ENCODE measurements at regions not wholly inside any gene's neighbourhood (a gene's known extent, or its start where the extent isn't known, plus 50 kb on each side); places are given as distances from the start of the nearest gene placed in this dataset.

DNA sequence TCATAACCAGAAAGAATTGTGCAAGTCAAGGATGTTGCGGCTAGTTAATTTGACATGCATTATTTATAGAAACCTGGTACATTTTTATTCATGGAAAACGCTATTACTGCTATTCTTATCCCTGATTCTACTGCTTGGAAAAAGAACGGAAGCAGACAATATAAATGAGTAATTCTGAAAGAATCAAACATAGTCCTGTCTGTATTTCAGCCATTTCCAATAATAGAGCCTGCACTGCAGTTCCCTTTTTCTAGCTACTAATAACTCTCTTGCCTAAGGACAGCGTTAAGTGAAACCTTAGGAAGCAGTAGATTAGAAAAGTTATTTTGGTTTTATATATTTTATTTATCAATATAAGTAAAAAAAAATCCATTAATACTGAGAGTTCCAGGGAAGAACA is 414.9 kb downstream of the CYLC2 start:
- TF ChIP-seq, protein P1, sequence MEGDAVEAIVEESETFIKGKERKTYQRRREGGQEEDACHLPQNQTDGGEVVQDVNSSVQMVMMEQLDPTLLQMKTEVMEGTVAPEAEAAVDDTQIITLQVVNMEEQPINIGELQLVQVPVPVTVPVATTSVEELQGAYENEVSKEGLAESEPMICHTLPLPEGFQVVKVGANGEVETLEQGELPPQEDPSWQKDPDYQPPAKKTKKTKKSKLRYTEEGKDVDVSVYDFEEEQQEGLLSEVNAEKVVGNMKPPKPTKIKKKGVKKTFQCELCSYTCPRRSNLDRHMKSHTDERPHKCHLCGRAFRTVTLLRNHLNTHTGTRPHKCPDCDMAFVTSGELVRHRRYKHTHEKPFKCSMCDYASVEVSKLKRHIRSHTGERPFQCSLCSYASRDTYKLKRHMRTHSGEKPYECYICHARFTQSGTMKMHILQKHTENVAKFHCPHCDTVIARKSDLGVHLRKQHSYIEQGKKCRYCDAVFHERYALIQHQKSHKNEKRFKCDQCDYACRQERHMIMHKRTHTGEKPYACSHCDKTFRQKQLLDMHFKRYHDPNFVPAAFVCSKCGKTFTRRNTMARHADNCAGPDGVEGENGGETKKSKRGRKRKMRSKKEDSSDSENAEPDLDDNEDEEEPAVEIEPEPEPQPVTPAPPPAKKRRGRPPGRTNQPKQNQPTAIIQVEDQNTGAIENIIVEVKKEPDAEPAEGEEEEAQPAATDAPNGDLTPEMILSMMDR (optimal IDR thresholded peaks at IDR 0.05 in 1 of 3, IDR thresholded peaks at IDR 0.05 in 1 of 3, conservative IDR thresholded peaks at IDR 0.05 in 1 of 3; ENCODE audit: extremely low read depth in 1 of 3, insufficient read depth in 2 of 3, low read length in 3 of 3) = no peak
- TF ChIP-seq EZH2 (IDR thresholded peaks at IDR 0.05; ENCODE audit: low read length) = no peak

All from keratinocyte (primary cell).